GM23248 (cell line): ENCODE measurements at regions not wholly inside any gene's neighbourhood (a gene's known extent, or its start where the extent isn't known, plus 50 kb on each side); places are given as distances from the start of the nearest gene placed in this dataset.

Source experiments
- EZH2 ChIP-seq: fragments of 200-600 bp; sonication (generic); IDR thresholded peaks from 2 replicates; pipeline ENCODE4 v1.6.1; 2018; ENCODE audit warnings: antibody characterized with exemption, mild to moderate bottlenecking; ENCODE audit not compliant: insufficient read depth, poor library complexity, severe bottlenecking
- EZH2phosphoT487 ChIP-seq: fragments of 200-600 bp; sonication (generic); IDR thresholded peaks from 2 replicates; pipeline ENCODE4 v1.6.1; 2018; ENCODE audit warnings: antibody characterized with exemption, moderate library complexity, mild to moderate bottlenecking, low read depth; ENCODE audit not compliant: insufficient read depth

- TF ChIP-seq EZH2phosphoT487 (no peak), EZH2 (no peak)
These were observed 64.1 kb upstream of the RAB18 start for GRCh38 chr10:27440021-27440420.
